ENCODE measurements at regions not wholly inside any gene's neighbourhood (a gene's known extent, or its start where the extent isn't known, plus 50 kb on each side); places are given as distances from the start of the nearest gene placed in this dataset.

GRCh38 chr4:179626687-179627086 is 2184.4 kb upstream of the AGA start:
- TF ChIP-seq SP1 (IDR thresholded peaks at IDR 0.05) (no peak), SP1 (CRISPR knock-in tag; IDR thresholded peaks at IDR 0.05) (no peak), CTCF (CRISPR knock-in tag; IDR thresholded peaks at IDR 0.05) (no peak), ZNF841 (CRISPR knock-in tag; IDR thresholded peaks at IDR 0.05; ENCODE audit: borderline replicate concordance) (no peak), ZNF891 (CRISPR knock-in tag; IDR thresholded peaks at IDR 0.05) (no peak), SRSF9 (IDR thresholded peaks at IDR 0.05; ENCODE audit: borderline replicate concordance, insufficient read depth, low read depth, low read length, poor library complexity, severe bottlenecking) (no peak), CHD2 (IDR thresholded peaks at IDR 0.05; ENCODE audit: low read depth, low read length) (no peak), ATRX (CRISPR knock-in tag; IDR thresholded peaks at IDR 0.05; ENCODE audit: borderline replicate concordance) (no peak), ZNF101 (CRISPR knock-in tag; IDR thresholded peaks at IDR 0.05; ENCODE audit: borderline replicate concordance, low read depth) (no peak), YY1 (IDR thresholded peaks at IDR 0.05; ENCODE audit: insufficient read depth, insufficient replicate concordance, low read depth, low read length) (no peak), SIN3A (IDR thresholded peaks at IDR 0.05; ENCODE audit: borderline replicate concordance, low read depth, low read length) (no peak), NCOA1 (CRISPR knock-in tag; IDR thresholded peaks at IDR 0.05) (no peak), HIVEP1 (CRISPR knock-in tag; IDR thresholded peaks at IDR 0.05) (no peak), MAZ (IDR thresholded peaks at IDR 0.05; ENCODE audit: borderline replicate concordance, low read depth, low read length) (no peak), MAZ (CRISPR knock-in tag; IDR thresholded peaks at IDR 0.05; ENCODE audit: low read depth) (no peak)

Data from HepG2 (cell line).